ENCODE measurements at regions not wholly inside any gene's neighbourhood (a gene's known extent, or its start where the extent isn't known, plus 50 kb on each side); places are given as distances from the start of the nearest gene placed in this dataset.

DNA sequence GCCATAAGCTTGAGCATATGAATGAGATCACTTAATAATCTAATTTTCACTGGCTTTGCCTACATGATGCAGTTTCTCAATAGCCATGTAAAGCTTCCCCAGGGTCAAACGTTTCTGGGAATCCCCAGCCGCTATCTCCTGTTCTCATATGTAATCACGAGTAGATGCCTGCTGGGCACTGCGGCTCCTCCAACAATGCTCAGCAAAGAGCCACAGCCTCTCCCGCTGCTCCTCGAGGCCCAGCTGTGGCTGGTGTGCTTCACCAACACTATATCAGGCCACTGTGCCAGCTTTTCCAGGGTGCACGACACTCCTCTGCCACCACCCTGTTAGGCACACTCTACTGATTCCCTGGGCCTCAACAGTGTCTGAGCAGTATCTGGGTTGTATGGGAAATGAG lies 78.3 kb upstream of the RASGEF1B start:
- DNase-seq (ENCODE audit: low read depth): no peak

DNA sequence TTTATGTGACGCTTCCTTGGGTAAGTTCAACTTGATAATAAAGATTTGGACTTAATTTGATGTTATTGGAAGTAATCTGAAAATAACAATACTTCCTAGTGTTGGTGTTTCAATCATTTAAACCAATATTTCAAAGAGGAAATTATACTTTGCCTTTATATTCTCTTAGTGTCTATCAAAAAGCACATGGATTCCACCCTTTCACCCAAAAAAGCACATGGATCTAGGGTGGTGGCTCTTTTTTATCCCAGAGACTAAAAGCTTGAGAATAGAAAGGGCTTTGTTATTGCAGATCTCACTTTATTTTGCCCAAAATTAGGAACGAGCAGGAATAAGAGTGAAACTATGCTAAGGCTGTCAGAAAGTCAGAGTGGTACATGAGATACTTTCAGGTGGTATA lies 75.1 kb upstream of the RASGEF1B start:
- DNase-seq (ENCODE audit: low read depth): no peak

DNA sequence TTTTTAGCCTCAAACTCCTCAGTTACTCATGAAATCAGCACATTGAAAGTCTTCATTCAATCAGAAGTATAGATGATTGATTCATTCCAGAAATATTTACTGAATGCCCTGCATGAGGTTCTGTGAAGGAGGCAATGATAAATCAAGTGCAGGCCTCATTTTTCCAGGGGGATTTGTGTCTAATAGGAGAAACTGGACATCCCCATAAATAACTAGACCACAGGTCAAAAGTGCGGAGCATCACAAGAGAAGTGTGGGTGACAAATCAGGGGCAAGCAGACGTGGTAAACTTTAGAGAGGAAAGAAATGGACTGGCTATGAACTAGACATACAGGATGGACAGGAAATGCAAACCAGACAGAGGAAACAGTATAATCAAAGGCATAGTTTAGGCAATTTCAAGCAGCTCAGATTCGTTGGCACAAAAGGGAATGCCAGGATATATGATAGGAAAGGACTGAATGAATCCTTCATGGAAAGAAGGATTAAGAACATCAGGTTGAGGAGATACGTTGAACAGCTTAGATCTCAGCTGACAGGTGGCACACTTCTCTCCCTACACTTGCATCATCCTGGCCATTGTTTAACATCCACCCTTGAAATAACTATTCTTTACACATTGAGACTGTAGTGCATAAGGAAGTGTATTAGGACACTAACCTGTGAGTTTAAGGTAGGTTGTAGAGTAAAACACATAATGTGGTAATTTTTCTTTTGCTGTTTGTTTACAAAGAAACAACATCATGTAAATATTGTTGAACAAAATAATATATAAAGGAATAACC lies 69.6 kb upstream of the RASGEF1B start:
- no peak for DNase-seq (ENCODE audit: low read depth)

DNA sequence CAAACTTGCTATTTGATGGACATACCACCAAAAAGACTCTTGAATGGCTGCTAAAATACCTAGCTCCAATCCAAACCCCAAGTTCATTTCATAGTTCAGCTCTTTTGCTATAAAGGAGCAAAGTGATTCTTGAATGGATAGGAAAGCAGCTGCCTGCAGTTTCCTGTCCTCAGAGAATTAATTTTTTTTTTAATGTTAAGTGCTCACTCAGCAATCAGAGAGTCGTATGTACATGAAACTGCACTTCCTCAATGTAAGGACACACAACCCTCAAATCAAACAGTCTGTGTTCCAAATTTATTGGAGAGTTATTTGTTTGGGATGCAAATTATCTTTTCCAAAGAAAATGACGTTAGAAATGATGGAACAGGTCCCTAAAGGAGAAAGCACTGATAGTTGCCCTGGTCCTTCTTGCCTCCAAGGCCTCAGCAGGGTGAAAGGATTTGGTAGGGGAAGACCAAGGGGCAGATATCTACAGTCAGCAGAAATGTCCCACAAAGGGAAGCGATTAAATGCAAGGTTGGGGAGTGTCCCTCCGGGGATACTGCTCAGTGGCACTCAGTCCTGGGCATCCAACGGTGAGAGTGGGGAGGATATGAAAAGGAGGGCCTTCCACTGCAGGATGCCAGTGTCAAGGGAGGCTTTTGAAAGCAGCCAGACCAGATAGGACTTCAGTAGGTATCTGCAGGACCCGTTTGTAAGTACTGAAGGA lies 67.2 kb upstream of the RASGEF1B start:
- DNase-seq (ENCODE audit: low read depth): no peak

DNA sequence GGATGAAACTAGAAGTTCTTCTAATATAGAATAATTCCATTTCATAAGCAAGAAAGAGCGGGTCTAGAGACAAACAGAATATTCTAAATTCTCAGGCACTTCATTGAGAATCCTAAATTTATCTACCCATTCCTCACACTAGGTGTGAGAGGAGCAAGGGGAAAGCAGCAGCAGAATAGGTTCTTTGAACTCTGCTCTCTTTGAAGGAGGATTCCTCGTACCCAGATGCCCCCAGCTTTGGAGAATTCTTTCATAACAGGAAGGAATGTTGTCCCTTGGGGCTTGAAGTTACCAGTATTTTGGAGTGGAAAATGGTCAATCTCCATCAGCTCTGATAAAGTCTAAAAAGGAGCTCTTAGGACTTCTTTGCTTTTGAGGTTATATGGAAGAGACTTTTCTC lies 59.7 kb upstream of the RASGEF1B start:
- DNase-seq (ENCODE audit: low read depth): no peak

DNA sequence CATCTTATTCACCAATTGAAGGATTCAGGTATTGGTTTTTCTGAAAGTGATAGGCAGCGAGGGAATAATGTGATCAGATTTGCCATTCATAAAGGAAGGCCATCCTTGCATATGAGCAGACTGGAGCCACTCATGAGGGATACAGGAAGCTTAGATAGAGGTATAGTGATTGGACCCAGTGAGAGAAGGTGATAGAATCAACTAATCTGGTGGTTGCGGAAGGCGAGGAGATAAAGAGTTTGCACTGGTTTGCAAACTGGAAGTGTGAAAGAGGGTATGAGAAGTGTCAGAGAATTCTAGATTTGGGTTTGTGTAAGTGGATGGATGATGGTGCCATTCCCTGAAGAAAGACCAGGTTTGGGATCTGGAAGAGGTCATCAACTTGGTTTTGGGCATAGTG lies 57.3 kb upstream of the RASGEF1B start:
- no peak for DNase-seq (ENCODE audit: low read depth)

DNA sequence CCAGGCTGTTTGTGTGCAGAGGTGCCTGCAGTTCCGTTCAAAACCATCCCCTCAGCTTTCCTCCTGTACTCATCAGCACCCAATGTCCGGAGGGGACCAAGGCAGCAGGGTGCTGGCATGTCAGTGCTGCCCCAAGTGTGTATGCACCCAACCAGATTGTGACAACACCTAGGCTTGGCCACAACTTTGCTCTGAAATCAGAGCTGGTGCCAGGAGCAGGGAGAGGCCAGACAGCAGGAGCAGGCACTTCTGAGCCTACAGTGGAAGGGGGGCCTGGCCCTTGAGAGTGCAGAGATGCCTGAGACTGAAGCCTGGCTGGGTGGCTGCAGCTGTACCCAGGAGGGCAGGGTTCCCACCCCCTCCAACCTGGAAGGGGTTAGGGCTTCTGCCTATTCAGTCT lies 56.5 kb upstream of the RASGEF1B start:
- no peak for DNase-seq (ENCODE audit: low read depth)

DNA sequence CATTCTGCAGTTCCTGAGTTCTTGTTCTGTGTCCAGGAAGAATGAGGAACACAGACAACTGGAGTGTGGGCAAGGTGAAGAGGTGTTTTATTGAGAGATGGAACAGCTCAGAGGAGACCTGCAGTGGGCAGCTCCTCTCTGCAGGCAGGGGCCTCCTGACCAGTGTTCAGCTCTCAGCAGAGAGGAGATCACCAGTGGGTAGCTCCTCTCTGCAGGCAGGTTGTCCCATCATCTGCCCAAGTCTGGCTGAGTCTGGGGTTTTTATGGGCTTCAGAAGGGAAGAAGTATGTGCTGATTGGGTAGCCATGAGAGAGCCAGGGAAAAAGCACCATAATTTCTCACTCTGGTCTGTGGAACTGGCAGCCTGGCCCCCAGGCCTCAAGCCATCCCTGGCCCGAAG lies 56.0 kb upstream of the RASGEF1B start:
- no peak for DNase-seq (ENCODE audit: low read depth)

DNA sequence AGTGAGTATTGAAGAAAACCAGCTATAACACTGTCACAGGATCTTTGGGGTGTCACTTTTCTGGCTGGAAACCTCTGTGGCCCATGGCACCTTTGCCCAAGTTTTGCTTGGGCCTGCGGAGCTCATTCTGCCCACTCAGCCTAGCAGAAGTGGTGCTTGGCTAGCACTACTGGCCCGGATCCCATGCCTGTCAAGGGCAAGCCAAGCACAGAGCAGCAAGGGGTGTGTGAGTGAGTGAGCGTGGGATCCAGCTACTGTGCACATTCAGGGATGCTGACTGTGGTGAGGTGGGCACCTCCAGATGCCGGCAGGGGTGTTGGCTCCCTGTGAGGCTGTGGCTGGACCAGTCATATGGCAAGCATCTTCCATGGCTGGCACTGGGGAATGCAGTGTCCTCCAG lies 55.4 kb upstream of the RASGEF1B start:
- no peak for DNase-seq (ENCODE audit: low read depth)

DNA sequence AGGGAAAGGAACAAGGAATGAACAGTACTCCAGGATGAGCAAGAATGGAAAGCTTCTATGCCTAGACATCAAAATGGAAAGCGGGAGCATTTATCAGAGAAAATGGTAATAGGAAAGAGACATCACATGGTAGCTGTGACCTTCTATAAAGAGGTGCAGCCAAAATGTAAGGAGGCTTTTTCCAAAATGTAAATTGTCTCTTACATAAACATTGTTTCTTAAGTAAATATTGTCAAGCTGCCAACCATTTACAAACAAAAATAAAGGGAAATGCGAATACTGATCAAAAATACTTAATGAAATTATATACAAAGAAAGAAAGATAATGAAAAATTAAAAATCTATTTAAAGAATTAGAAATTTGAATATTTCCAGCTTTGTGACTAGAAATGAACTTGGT lies 55.0 kb upstream of the RASGEF1B start:
- DNase-seq (ENCODE audit: low read depth): no peak

DNA sequence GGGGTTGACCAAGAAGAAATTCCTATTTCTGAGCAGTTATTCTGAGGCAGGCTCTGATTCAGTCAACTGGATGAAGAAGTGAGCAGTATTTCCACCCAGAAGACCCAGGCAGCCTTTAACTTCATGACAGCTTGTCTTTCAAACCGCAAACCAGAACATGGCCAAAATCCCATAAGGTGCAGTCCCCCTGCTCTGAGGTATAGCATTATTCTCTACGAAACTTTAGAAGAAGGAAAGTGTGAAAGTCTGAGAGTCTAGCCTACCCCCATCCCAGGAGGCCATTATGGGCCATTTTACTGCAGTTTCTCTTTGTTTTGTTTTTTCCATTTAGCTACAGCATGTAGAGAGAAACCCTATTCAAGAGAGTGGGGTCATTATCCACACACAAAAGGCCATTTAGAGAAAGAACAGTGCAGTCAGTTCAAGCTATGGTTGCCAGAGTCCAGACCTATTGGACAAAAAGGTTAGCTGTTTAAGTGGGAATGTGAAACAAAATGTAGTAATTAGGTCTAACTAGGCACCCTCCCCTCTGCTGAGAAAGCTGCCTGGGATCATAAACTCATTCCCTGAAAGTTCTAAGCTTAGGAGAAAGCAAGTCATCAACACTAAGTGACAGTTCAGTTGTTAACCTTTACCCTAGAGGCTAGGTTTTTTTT lies 52.1 kb upstream of the RASGEF1B start:
- DNase-seq (ENCODE audit: low read depth): no peak

DNA sequence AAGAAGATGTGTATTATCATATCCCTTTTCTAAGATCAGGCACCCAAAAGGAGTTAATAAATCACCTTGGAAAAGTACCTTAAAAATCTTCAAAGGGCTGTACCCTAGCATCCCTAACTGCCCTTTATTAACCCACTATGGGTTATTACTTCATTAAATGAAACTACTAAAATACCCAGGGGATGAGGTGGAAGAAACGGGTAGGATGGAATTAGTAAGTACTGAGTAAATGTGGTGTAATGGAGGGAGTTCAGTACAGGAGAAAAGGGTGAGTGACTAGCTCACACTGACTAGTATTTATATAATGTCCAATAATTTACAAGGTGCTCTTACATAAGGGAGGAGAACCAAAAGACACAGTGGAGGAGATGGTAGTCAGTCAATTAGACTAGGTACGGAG lies 51.0 kb upstream of the RASGEF1B start:
- DNase-seq (ENCODE audit: low read depth): no peak

DNA sequence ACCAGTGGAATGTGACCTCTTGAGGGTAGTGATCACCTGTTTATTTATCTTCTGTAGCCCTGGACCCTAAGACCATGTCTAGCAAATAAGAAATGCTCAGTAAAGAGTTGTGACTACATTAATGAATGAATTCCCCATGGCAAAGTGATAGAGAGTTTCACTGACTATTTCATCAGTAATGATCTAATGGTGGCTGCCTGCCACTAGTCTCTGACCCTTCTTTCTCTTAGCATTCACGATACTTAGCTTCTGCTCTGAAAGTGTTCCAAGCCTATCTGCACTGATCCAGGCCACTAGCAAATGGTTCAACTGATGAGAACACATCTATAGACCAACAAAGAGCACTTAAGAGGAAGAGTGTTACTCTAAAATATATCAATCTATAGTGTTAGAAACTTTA lies 50.0 kb upstream of the RASGEF1B start:
- no peak for DNase-seq (ENCODE audit: low read depth)
